Hepatic stellate cell (primary cell): ENCODE measurements at regions not wholly inside any gene's neighbourhood (a gene's known extent, or its start where the extent isn't known, plus 50 kb on each side); places are given as distances from the start of the nearest gene placed in this dataset.
"Not testable (repeated sequence)": the region's sequence is repeated elsewhere in the genome, so short reads cannot be mapped to it uniquely, and the experiment has no call there.

Experiments used
- DNase-seq: peaks from one replicate; pipeline ENCODE4 v3.0.0; 2011; ENCODE audit warnings: low spot score

GRCh38 chr11:29051935-29052334 lies 943.7 kb downstream of the METTL15 start:
- DNase-seq, result no peak

GRCh38 chr11:29050962-29051361 lies 942.8 kb downstream of the METTL15 start:
- DNase-seq, result not testable (repeated sequence)

- DNase-seq, result no peak
Measured at GRCh38 chr11:29040489-29040888, 932.3 kb downstream of the METTL15 start.

GRCh38 chr11:29032384-29033149 lies 924.4 kb downstream of the METTL15 start:
- no peak for DNase-seq

GRCh38 chr11:29029452-29029851 lies 921.3 kb downstream of the METTL15 start:
- no peak for DNase-seq

GRCh38 chr11:29027436-29027835 lies 919.2 kb downstream of the METTL15 start:
- no peak for DNase-seq

GRCh38 chr11:29026286-29026685 lies 918.1 kb downstream of the METTL15 start:
- DNase-seq, result no peak

- peak; percentile 2 for DNase-seq
Measured at GRCh38 chr11:29025001-29025400, 916.8 kb downstream of the METTL15 start.

- no peak for DNase-seq
Measured at GRCh38 chr11:29024386-29024785, 916.2 kb downstream of the METTL15 start.

- no peak for DNase-seq
Measured at GRCh38 chr11:29023761-29024160, 915.6 kb downstream of the METTL15 start.

GRCh38 chr11:29022676-29023075 lies 914.5 kb downstream of the METTL15 start:
- no peak for DNase-seq

GRCh38 chr11:29019960-29020683 lies 911.9 kb downstream of the METTL15 start:
- DNase-seq, result peak; percentile 1

- DNase-seq, result peak; percentile 11
Measured at GRCh38 chr11:29018631-29019030, 910.4 kb downstream of the METTL15 start.

- no peak for DNase-seq
Measured at GRCh38 chr11:29017941-29018340, 909.8 kb downstream of the METTL15 start.

GRCh38 chr11:29012507-29012906 lies 904.3 kb downstream of the METTL15 start:
- DNase-seq, result no peak

GRCh38 chr11:29009426-29009825 lies 901.2 kb downstream of the METTL15 start:
- DNase-seq, result no peak

GRCh38 chr11:29008481-29008880 lies 900.3 kb downstream of the METTL15 start:
- DNase-seq, result no peak

- DNase-seq, result no peak
Measured at GRCh38 chr11:29006668-29007067, 898.5 kb downstream of the METTL15 start.

GRCh38 chr11:29005401-29005980 lies 897.3 kb downstream of the METTL15 start:
- no peak for DNase-seq

- no peak for DNase-seq
Measured at GRCh38 chr11:29002816-29003215, 894.6 kb downstream of the METTL15 start.

GRCh38 chr11:28999620-29000019 lies 891.4 kb downstream of the METTL15 start:
- DNase-seq, result no peak

GRCh38 chr11:28992996-28993395 lies 884.8 kb downstream of the METTL15 start:
- no peak for DNase-seq

- DNase-seq, result no peak
Measured at GRCh38 chr11:28984231-28984630, 876.0 kb downstream of the METTL15 start.
